ENCODE measurements at regions not wholly inside any gene's neighbourhood (a gene's known extent, or its start where the extent isn't known, plus 50 kb on each side); places are given as distances from the start of the nearest gene placed in this dataset.
A peak's percentile ranks its signal among the peaks of the same experiment; 100 is the strongest.

GRCh38 chr2:226077841-226078240 is 678.3 kb downstream of the NYAP2 start:
- no peak for DNase-seq (ENCODE audit: low read depth)

- DNase-seq (ENCODE audit: low read depth): peak; percentile 68
Observed at GRCh38 chr2:226077031-226077430, 677.5 kb downstream of the NYAP2 start.

GRCh38 chr2:226076529-226076928 is 677.0 kb downstream of the NYAP2 start:
- DNase-seq (ENCODE audit: low read depth): no peak

- no peak for DNase-seq (ENCODE audit: low read depth)
Observed at GRCh38 chr2:226074391-226074790, 674.9 kb downstream of the NYAP2 start.

- no peak for DNase-seq (ENCODE audit: low read depth)
Observed at GRCh38 chr2:226073496-226074160, 674.1 kb downstream of the NYAP2 start.

GRCh38 chr2:226066873-226067272 is 667.4 kb downstream of the NYAP2 start:
- no peak for DNase-seq (ENCODE audit: low read depth)

- DNase-seq (ENCODE audit: low read depth): no peak
Observed at GRCh38 chr2:226066391-226066790, 666.9 kb downstream of the NYAP2 start.

- no peak for DNase-seq (ENCODE audit: low read depth)
Observed at GRCh38 chr2:226064932-226065570, 665.5 kb downstream of the NYAP2 start.

- peak; percentile 76 for DNase-seq (ENCODE audit: low read depth)
Observed at GRCh38 chr2:226063704-226064440, 664.4 kb downstream of the NYAP2 start.

- no peak for DNase-seq (ENCODE audit: low read depth)
Observed at GRCh38 chr2:226059961-226060627, 660.6 kb downstream of the NYAP2 start.

- no peak for DNase-seq (ENCODE audit: low read depth)
Observed at GRCh38 chr2:226057914-226058313, 658.4 kb downstream of the NYAP2 start.

- no peak for DNase-seq (ENCODE audit: low read depth)
Observed at GRCh38 chr2:226057365-226057764, 657.9 kb downstream of the NYAP2 start.

- DNase-seq (ENCODE audit: low read depth): no peak
Observed at GRCh38 chr2:226052772-226053416, 653.4 kb downstream of the NYAP2 start.

GRCh38 chr2:226050822-226051221 is 651.3 kb downstream of the NYAP2 start:
- DNase-seq (ENCODE audit: low read depth): no peak

GRCh38 chr2:226048611-226049010 is 649.1 kb downstream of the NYAP2 start:
- DNase-seq (ENCODE audit: low read depth): no peak

- no peak for DNase-seq (ENCODE audit: low read depth)
Observed at GRCh38 chr2:226045080-226045479, 645.6 kb downstream of the NYAP2 start.

GRCh38 chr2:226040344-226040900 is 640.9 kb downstream of the NYAP2 start:
- DNase-seq (ENCODE audit: low read depth): no peak

- no peak for DNase-seq (ENCODE audit: low read depth)
Observed at GRCh38 chr2:226037526-226037925, 638.0 kb downstream of the NYAP2 start.

GRCh38 chr2:226031647-226032501 is 632.4 kb downstream of the NYAP2 start:
- DNase-seq (ENCODE audit: low read depth): no peak

- no peak for DNase-seq (ENCODE audit: low read depth)
Observed at GRCh38 chr2:226030788-226031646, 631.5 kb downstream of the NYAP2 start.

All from HS-5 (cell line).